ENCODE measurements at regions not wholly inside any gene's neighbourhood (a gene's known extent, or its start where the extent isn't known, plus 50 kb on each side); places are given as distances from the start of the nearest gene placed in this dataset.

- TF ChIP-seq EZH2 (IDR thresholded peaks at IDR 0.05; ENCODE audit: insufficient read depth, poor library complexity, severe bottlenecking) = no peak
- TF ChIP-seq EZH2phosphoT487 (IDR thresholded peaks at IDR 0.05; ENCODE audit: insufficient read depth, low read depth) = no peak
These were observed 511.8 kb downstream of the ELAVL2 start for GRCh38 chr9:23314247-23314646.
